Nephron progenitor cell (in vitro differentiated cells): ENCODE measurements at regions not wholly inside any gene's neighbourhood (a gene's known extent, or its start where the extent isn't known, plus 50 kb on each side); places are given as distances from the start of the nearest gene placed in this dataset.
A peak's percentile ranks its signal among the peaks of the same experiment; 100 is the strongest.
"Not testable (repeated sequence)": the region's sequence is repeated elsewhere in the genome, so short reads cannot be mapped to it uniquely, and the experiment has no call there.

Experiments used
- DNase-seq: peaks from one replicate; pipeline ENCODE4 v3.0.0; 2021
- H3K27ac Mint-ChIP-seq: 2 replicates; pipeline ENCODE4 v1.8.0; 2021; ENCODE audit warnings: mild to moderate bottlenecking, moderate library complexity, mixed read lengths
- H3K27me3 Mint-ChIP-seq: 2 replicates; pipeline ENCODE4 v1.8.0; 2021; ENCODE audit warnings: mild to moderate bottlenecking, low read depth, mixed read lengths; ENCODE audit not compliant: poor library complexity
- H3K36me3 Mint-ChIP-seq: 2 replicates; pipeline ENCODE4 v1.8.0; 2021; ENCODE audit warnings: low read depth, mixed read lengths
- H3K4me1 Mint-ChIP-seq: 2 replicates; pipeline ENCODE4 v1.8.0; 2021; ENCODE audit warnings: mixed read lengths
- H3K4me3 Mint-ChIP-seq: 2 replicates; pipeline ENCODE4 v1.8.0; 2021; ENCODE audit warnings: mild to moderate bottlenecking, moderate library complexity, mixed read lengths
- H3K9me3 Mint-ChIP-seq: 2 replicates; pipeline ENCODE4 v1.8.0; 2021; ENCODE audit warnings: mild to moderate bottlenecking, moderate library complexity, mixed read lengths
- TF ChIP-seq, protein P1 (sequence below): fragments of 200-600 bp; sonication (generic); IDR thresholded peaks from 2 replicates; pipeline ENCODE4 v1.5.0; 2021; ENCODE audit warnings: antibody characterized with exemption

DNA sequence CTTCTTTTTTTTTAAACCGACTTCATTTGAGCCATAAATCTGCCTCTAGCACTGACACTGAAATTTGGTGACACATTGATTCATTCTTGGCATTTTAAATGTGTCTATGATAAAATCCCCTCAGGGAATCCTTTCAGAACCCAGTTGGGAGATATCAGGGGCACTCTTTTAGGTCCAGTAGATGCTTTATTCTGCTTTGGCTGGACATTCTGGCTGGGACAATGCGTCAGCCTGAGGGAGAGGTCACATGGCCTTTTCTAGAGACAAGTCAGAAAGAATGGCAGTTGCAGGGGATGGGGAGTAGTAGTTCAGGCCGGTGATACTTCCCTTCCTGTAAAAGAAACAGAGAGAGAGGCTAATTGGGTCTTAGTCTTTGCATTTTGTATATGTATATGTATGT lies 63.1 kb downstream of the TRIM43 start:
- H3K27me3 Mint-ChIP-seq, H3K36me3 Mint-ChIP-seq, H3K27ac Mint-ChIP-seq, DNase-seq, H3K4me1 Mint-ChIP-seq, H3K4me3 Mint-ChIP-seq: not testable (repeated sequence)
- H3K9me3 Mint-ChIP-seq = peaks cover 20% of the 10 kb centered on the region

- DNase-seq, H3K4me3 Mint-ChIP-seq, H3K36me3 Mint-ChIP-seq, H3K4me1 Mint-ChIP-seq, H3K27me3 Mint-ChIP-seq, H3K27ac Mint-ChIP-seq: not testable (repeated sequence)
- peaks cover 26% of the 10 kb centered on the region for H3K9me3 Mint-ChIP-seq
Measured at GRCh38 chr2:95656553-95656952, 64.8 kb downstream of the TRIM43 start.

- DNase-seq, H3K4me1 Mint-ChIP-seq, H3K27me3 Mint-ChIP-seq, H3K27ac Mint-ChIP-seq, H3K36me3 Mint-ChIP-seq, H3K4me3 Mint-ChIP-seq: not testable (repeated sequence)
- peaks cover 37% of the 10 kb centered on the region for H3K9me3 Mint-ChIP-seq
Measured at GRCh38 chr2:95657937-95658336, 66.1 kb downstream of the TRIM43 start.

DNA sequence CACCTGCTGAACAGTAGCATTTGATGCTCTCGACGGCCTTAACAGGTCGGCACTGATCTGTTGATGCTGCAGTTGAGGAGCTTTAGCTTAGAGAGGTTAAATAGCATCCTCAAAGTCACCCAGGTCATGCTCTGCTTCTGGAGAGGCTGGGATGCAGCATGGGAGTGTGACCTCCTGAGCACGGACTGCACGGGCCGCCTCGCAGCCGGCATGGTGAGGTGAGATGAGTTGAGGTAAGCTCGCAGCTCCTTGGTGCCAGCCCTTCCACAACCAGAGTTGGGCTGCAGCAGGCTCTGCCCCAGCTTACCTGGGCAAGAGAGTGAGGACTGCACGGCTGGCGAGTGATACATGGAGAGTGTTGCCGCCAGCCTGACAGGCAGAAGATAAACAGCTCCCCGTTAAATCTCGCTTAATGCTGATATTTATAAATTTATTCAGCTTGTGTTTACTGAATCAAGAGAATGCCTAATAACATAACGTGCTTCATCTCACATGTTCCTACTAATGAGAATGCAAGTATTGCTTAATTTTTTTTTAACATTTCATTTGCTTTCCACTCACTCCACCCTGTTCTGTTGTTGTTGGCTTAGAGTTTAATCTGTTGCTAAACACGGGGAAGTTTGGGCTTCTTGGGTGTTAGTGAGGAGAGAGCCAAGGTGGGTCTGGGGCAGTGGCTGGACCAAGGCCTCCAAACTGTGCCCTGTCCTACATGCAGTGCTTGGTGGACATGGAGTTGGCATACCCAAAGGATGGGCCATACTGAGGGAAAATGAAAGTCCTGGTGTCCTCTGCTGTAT lies 69.2 kb downstream of the TRIM43 start:
- not testable (repeated sequence) for H3K27me3 Mint-ChIP-seq, H3K4me3 Mint-ChIP-seq, H3K36me3 Mint-ChIP-seq, H3K27ac Mint-ChIP-seq, H3K4me1 Mint-ChIP-seq, DNase-seq
- peaks cover 55% of the 10 kb centered on the region for H3K9me3 Mint-ChIP-seq

DNA sequence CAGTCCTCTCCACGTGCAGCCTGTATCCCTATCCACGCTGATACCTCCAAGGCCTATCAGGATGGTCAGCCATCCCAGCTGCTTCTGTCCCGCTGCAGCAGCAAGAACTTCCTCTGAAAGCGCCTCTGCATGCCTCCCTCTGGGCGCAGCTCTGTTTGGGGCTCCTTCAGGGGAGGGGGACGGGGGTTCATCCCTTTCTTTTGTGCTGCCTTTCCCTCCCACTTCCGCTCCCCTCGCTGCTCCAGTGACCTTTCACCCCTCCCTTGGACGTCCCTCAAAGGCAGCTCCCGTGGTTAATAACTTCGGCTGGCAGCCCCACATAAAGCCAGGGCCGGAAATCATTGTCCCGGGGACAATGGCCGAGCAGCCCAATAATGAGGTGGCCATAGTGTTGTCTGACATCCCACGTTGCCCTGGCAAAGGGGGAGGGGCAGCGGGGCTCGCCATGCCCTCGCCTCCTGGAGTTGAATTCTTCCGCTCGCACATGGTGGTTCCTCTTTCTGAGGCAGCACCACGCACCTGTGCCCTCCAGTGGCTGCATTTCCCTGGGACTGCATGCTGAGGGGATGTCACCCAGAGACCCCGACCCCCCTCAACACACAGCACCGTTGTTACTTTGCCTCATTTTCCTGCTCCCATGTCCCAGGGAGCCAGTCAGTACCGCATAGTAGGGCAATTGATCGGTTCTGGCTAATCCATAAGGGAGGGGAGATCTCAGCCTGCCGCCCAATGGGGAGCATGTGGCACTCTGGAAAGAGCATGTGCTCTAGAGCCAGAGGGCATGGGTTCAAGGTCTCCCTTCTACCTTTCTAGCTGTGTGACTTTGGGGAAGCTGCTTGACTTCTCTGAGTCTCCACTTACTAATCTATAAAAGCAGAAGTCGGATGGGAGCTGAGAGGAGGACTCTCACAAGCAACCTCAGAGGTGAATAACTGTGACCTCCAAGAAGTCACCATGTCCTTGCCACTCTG lies 72.0 kb downstream of the TRIM43 start:
- peaks cover 61% of the 10 kb centered on the region for H3K9me3 Mint-ChIP-seq
- not testable (repeated sequence) for H3K27ac Mint-ChIP-seq, H3K4me1 Mint-ChIP-seq, H3K27me3 Mint-ChIP-seq, H3K4me3 Mint-ChIP-seq, H3K36me3 Mint-ChIP-seq
- DNase-seq = peak; percentile 8

- not testable (repeated sequence) for H3K4me3 Mint-ChIP-seq, H3K36me3 Mint-ChIP-seq, DNase-seq, H3K27ac Mint-ChIP-seq, H3K27me3 Mint-ChIP-seq
- H3K9me3 Mint-ChIP-seq = peaks cover 64% of the 10 kb centered on the region
- peaks cover 29% of the 10 kb centered on the region for H3K4me1 Mint-ChIP-seq
Measured at GRCh38 chr2:95666636-95667035, 74.8 kb downstream of the TRIM43 start.

DNA sequence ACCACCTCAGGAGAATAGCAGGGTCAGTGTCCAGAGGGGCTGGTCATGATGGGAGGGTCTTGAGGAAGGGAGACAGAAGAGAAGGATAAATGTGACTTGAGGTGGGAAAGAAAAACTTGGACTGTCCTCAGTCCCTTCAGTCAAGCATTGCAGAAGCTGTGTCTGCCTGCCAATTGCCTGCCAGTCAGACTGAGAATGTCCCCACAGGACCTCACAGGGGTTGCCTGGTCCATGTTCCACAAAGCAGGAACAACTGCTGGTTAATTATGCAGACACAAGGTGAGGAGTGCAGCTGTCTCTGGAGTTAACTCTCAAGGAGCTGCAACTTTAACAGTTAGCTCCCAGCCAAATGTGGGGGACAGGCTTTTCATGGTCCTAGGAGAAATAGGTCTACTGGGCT lies 75.7 kb downstream of the TRIM43 start:
- Mint-ChIP-seq H3K27ac (no peak overlapping the region), H3K4me3 (no peak overlapping the region), H3K9me3 (peaks cover 59% of the 10 kb centered on the region), H3K4me1 (peaks cover 25% of the 10 kb centered on the region), H3K27me3 (peaks cover 3% of the 10 kb centered on the region), H3K36me3 (no peaks in the 10 kb centered on the region)
- no peak for DNase-seq
- TF ChIP-seq, protein P1, sequence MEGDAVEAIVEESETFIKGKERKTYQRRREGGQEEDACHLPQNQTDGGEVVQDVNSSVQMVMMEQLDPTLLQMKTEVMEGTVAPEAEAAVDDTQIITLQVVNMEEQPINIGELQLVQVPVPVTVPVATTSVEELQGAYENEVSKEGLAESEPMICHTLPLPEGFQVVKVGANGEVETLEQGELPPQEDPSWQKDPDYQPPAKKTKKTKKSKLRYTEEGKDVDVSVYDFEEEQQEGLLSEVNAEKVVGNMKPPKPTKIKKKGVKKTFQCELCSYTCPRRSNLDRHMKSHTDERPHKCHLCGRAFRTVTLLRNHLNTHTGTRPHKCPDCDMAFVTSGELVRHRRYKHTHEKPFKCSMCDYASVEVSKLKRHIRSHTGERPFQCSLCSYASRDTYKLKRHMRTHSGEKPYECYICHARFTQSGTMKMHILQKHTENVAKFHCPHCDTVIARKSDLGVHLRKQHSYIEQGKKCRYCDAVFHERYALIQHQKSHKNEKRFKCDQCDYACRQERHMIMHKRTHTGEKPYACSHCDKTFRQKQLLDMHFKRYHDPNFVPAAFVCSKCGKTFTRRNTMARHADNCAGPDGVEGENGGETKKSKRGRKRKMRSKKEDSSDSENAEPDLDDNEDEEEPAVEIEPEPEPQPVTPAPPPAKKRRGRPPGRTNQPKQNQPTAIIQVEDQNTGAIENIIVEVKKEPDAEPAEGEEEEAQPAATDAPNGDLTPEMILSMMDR = no peak

- peaks cover 24% of the 10 kb centered on the region for H3K4me1 Mint-ChIP-seq
- H3K27me3 Mint-ChIP-seq, H3K36me3 Mint-ChIP-seq, DNase-seq, H3K27ac Mint-ChIP-seq, H3K4me3 Mint-ChIP-seq: not testable (repeated sequence)
- peaks cover 64% of the 10 kb centered on the region for H3K9me3 Mint-ChIP-seq
Measured at GRCh38 chr2:95668934-95669333, 77.1 kb downstream of the TRIM43 start.

DNA sequence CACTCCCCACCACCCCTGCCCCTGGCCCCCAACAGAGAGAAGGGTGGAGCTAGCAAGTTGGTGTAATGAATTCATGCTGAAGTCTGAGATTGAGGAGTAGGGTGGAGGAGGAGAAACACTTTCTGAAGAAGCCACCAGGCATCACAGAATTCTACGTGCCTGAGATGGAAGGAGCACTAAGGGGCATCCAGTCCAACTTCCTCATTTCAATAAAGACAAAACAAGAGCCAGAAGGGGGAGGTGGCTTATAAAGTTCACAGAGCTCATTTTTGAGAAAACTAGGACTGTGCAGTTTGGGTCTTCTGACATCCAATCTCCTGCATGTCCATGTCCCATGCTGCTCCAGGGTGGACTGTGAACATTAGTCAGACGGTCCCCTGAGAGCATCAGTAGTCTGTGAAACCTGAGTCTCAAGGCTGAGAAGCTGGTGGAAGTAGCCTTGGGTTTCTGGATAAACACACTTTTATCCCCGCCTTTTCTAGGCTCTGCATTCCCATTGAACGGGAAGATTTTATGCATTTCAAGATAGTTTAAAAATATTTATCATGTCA lies 77.7 kb downstream of the TRIM43 start:
- peaks cover 24% of the 10 kb centered on the region for H3K4me1 Mint-ChIP-seq
- TF ChIP-seq, protein P1 = no peak
- H3K27me3 Mint-ChIP-seq = peaks cover 6% of the 10 kb centered on the region
- H3K4me3 Mint-ChIP-seq = no peak overlapping the region
- H3K36me3 Mint-ChIP-seq = no peaks in the 10 kb centered on the region
- no peak for DNase-seq
- peaks cover 62% of the 10 kb centered on the region for H3K9me3 Mint-ChIP-seq
- peak overlapping the region; percentile 77 for H3K27ac Mint-ChIP-seq
